ENCODE measurements at regions not wholly inside any gene's neighbourhood (a gene's known extent, or its start where the extent isn't known, plus 50 kb on each side); places are given as distances from the start of the nearest gene placed in this dataset.
A peak's percentile ranks its signal among the peaks of the same experiment; 100 is the strongest.

DNA sequence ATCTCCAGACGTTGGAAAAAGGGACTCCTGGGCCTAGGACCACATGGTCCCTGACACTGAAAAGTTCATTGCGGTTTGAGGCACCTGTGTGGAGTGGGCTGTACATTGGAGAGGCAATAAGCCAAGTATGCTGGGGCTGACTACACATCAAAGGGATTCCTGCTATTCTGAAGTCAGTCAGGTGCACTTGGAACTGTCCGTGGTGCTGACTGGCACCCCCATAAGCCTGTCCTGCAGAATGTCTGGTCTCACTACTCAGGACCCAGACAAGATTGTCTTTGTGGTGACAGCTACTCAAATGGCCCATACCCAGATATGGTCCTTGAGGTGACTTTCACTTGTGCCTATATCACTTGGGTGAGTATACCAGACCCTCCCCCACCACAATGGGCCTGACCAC lies 150.6 kb downstream of the RWDD3 start:
- Histone ChIP-seq H2AFZ (ENCODE audit: low read length) (no peak overlapping the region), H3K9me3 (ENCODE audit: low read length) (no peaks in the 10 kb centered on the region), H3K79me2 (ENCODE audit: insufficient read depth, low read length) (no peaks in the 10 kb centered on the region), H4K20me1 (ENCODE audit: insufficient read depth, low read length) (no peaks in the 10 kb centered on the region), H3K4me3 (replicated peaks in 1 of 3; ENCODE audit: insufficient read depth in 1 of 3, low read depth in 2 of 3, low read length in 3 of 3) (no peak overlapping the region), H3K9ac (ENCODE audit: insufficient read depth, low read depth, low read length) (no peak overlapping the region), H3K27me3 (ENCODE audit: control insufficient read depth in 1 of 2, insufficient read depth in 2 of 2, low read length in 2 of 2) (no peaks in the 10 kb centered on the region), H3K4me2 (ENCODE audit: low read depth, low read length) (no peak overlapping the region), H3K27ac (ENCODE audit: extremely low read length, insufficient read depth, low read length) (no peak overlapping the region), H3K36me3 (replicated peaks in 1 of 2; ENCODE audit: control insufficient read depth in 1 of 2, insufficient read depth in 2 of 2, low read length in 2 of 2) (no peaks in the 10 kb centered on the region), H3K4me1 (ENCODE audit: insufficient read depth, low read length) (no peaks in the 10 kb centered on the region)
- FAIRE-seq: no peak
- in situ Hi-C loops (cut with HindIII; ENCODE audit: extremely low pct_ligation_motif_present, low pct_unique_long_range_greater_than_20kb) (no loop called here), intact Hi-C loops (cut with micrococcal nuclease; ENCODE audit: unreplicated experiment) (no loop called here)
- BruUV-seq (replicated peaks): no TSS peak
- ChIA-PET POLR2A (no interaction called here), CTCF (ENCODE audit: low intra/inter-chr PET ratio, low total read pairs) (no interaction called here)
- peak; percentile 24 for DNase-seq (ENCODE audit: low spot score)
- ATAC-seq: peak; percentile 67
- 0% methylated on average over 2 of the region's 3 CpGs for WGBS (ENCODE audit: low lambda C conversion rate)
- TF ChIP-seq SATB2 (CRISPR knock-in tag; IDR thresholded peaks at IDR 0.05) (no peak), IKZF4 (CRISPR knock-in tag; IDR thresholded peaks at IDR 0.05; ENCODE audit: borderline replicate concordance, low read depth, not compliant biosample characterization) (no peak), KDM3A (CRISPR knock-in tag; IDR thresholded peaks at IDR 0.05; ENCODE audit: low read depth) (no peak), HOXD1 (CRISPR knock-in tag; IDR thresholded peaks at IDR 0.05) (no peak), CHCHD3 (CRISPR knock-in tag; IDR thresholded peaks at IDR 0.05) (no peak), YEATS4 (CRISPR knock-in tag; IDR thresholded peaks at IDR 0.05; ENCODE audit: borderline replicate concordance) (no peak), NKX3-1 (CRISPR knock-in tag; IDR thresholded peaks at IDR 0.05) (peak; percentile 35; the same call in 1 of the 2 replicates), ZBTB42 (CRISPR knock-in tag; IDR thresholded peaks at IDR 0.05) (no peak), TOPORS (CRISPR knock-in tag; IDR thresholded peaks at IDR 0.05) (no peak), ZNF296 (CRISPR knock-in tag; conservative IDR thresholded peaks at IDR 0.05) (no peak), ZSCAN25 (CRISPR knock-in tag; IDR thresholded peaks at IDR 0.05) (no peak), ZC3H13 (CRISPR knock-in tag; IDR thresholded peaks at IDR 0.05) (no peak), NFYC (CRISPR knock-in tag; IDR thresholded peaks at IDR 0.05) (no peak), RFXANK (CRISPR knock-in tag; IDR thresholded peaks at IDR 0.05) (no peak), ZNF350 (CRISPR knock-in tag; IDR thresholded peaks at IDR 0.05; ENCODE audit: borderline replicate concordance, low read depth) (no peak), PHF8 (CRISPR knock-in tag; IDR thresholded peaks at IDR 0.05) (no peak), HNRNPH1 (optimal IDR thresholded peaks at IDR 0.05; ENCODE audit: low read depth, low read length) (no peak), RNF2 (conservative IDR thresholded peaks at IDR 0.05; ENCODE audit: low read depth) (no peak), BHLHE40 (IDR thresholded peaks at IDR 0.05; ENCODE audit: low read length) (peak; percentile 83), ZNF264 (CRISPR knock-in tag; IDR thresholded peaks at IDR 0.05) (no peak), ZNF562 (CRISPR knock-in tag; IDR thresholded peaks at IDR 0.05; ENCODE audit: borderline replicate concordance) (no peak), PHF20 (CRISPR knock-in tag; IDR thresholded peaks at IDR 0.05) (no peak), HOXA5 (CRISPR knock-in tag; IDR thresholded peaks at IDR 0.05) (no peak)
- TF ChIP-seq, protein P1, sequence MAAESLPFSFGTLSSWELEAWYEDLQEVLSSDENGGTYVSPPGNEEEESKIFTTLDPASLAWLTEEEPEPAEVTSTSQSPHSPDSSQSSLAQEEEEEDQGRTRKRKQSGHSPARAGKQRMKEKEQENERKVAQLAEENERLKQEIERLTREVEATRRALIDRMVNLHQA (CRISPR knock-in tag; IDR thresholded peaks at IDR 0.05): no peak
- TF ChIP-seq, protein P2, sequence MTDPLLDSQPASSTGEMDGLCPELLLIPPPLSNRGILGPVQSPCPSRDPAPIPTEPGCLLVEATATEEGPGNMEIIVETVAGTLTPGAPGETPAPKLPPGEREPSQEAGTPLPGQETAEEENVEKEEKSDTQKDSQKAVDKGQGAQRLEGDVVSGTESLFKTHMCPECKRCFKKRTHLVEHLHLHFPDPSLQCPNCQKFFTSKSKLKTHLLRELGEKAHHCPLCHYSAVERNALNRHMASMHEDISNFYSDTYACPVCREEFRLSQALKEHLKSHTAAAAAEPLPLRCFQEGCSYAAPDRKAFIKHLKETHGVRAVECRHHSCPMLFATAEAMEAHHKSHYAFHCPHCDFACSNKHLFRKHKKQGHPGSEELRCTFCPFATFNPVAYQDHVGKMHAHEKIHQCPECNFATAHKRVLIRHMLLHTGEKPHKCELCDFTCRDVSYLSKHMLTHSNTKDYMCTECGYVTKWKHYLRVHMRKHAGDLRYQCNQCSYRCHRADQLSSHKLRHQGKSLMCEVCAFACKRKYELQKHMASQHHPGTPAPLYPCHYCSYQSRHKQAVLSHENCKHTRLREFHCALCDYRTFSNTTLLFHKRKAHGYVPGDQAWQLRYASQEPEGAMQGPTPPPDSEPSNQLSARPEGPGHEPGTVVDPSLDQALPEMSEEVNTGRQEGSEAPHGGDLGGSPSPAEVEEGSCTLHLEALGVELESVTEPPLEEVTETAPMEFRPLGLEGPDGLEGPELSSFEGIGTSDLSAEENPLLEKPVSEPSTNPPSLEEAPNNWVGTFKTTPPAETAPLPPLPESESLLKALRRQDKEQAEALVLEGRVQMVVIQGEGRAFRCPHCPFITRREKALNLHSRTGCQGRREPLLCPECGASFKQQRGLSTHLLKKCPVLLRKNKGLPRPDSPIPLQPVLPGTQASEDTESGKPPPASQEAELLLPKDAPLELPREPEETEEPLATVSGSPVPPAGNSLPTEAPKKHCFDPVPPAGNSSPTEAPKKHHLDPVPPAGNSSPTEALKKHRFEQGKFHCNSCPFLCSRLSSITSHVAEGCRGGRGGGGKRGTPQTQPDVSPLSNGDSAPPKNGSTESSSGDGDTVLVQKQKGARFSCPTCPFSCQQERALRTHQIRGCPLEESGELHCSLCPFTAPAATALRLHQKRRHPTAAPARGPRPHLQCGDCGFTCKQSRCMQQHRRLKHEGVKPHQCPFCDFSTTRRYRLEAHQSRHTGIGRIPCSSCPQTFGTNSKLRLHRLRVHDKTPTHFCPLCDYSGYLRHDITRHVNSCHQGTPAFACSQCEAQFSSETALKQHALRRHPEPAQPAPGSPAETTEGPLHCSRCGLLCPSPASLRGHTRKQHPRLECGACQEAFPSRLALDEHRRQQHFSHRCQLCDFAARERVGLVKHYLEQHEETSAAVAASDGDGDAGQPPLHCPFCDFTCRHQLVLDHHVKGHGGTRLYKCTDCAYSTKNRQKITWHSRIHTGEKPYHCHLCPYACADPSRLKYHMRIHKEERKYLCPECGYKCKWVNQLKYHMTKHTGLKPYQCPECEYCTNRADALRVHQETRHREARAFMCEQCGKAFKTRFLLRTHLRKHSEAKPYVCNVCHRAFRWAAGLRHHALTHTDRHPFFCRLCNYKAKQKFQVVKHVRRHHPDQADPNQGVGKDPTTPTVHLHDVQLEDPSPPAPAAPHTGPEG (CRISPR knock-in tag; IDR thresholded peaks at IDR 0.05): no peak
